ENCODE measurements at regions not wholly inside any gene's neighbourhood (a gene's known extent, or its start where the extent isn't known, plus 50 kb on each side); places are given as distances from the start of the nearest gene placed in this dataset.
"Not testable (repeated sequence)": the region's sequence is repeated elsewhere in the genome, so short reads cannot be mapped to it uniquely, and the experiment has no call there.

DNA sequence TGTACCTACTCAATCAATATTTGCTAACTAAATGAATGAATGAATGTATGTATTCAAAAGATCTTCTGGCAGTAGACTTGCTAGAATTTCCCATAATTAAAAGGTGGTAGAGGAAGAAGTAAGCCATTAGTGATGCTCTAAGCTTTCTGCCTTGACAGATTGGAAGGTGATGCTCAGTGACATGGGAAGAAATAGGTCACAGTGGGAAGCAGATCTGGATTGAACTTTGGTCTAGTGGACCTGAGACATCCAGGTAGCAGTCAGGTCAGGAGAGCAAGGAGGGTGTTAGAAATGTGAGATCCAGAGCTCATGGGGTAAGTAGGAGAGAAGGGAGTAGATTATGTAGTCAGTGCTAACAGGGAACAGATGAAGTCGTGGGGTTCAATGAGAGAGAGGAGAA is 106.4 kb downstream of the SNX5 start:
- no peak overlapping the region for H3K27ac ChIP-seq (replicated peaks; ENCODE audit: low read length)
- no peak overlapping the region for H3K4me3 ChIP-seq (ENCODE audit: low read length in 2 of 2)
- H3K23ac ChIP-seq (ENCODE audit: low read depth, low read length, poor library complexity) = no peak overlapping the region
- H3K18ac ChIP-seq (ENCODE audit: low read length) = no peak overlapping the region
- H2AFZ ChIP-seq (ENCODE audit: low read length) = no peak overlapping the region
- no peak overlapping the region for H2BK120ac ChIP-seq (ENCODE audit: low read depth, low read length)
- H3K9ac ChIP-seq (ENCODE audit: low read depth, low read length, poor library complexity) = no peak overlapping the region
- no CpG with 5 or more reads among the region's 1 CpG for WGBS, 2 donors (ENCODE audit: extremely low coverage in 2 of 2, insufficient read length in 2 of 2, insufficient replicate concordance in 1 of 2)
- H3K4ac ChIP-seq (ENCODE audit: low read length) = no peak overlapping the region
- H3K9me3 ChIP-seq (replicated peaks in 1 of 2; ENCODE audit: control insufficient read depth in 2 of 2, insufficient read depth in 1 of 2, low read depth in 1 of 2, low read length in 2 of 2) = no peaks in the 10 kb centered on the region
- no peak overlapping the region for H4K8ac ChIP-seq (ENCODE audit: low read depth, low read length)
- no peak overlapping the region for H4K91ac ChIP-seq (ENCODE audit: low read depth, low read length, poor library complexity)
- no peaks in the 10 kb centered on the region for H3K36me3 ChIP-seq (replicated peaks in 1 of 2; ENCODE audit: control insufficient read depth in 2 of 2, insufficient read depth in 2 of 2, low read length in 2 of 2)
- H2AK5ac ChIP-seq (ENCODE audit: low read depth, low read length) = no peak overlapping the region
- H2BK15ac ChIP-seq (ENCODE audit: low read length) = no peak overlapping the region
- H3K14ac ChIP-seq (ENCODE audit: low read length) = no peak overlapping the region
- H2BK5ac ChIP-seq (ENCODE audit: low read length) = no peak overlapping the region
- no peaks in the 10 kb centered on the region for H3K79me1 ChIP-seq (ENCODE audit: low read depth, low read length)
- H3K4me2 ChIP-seq (ENCODE audit: insufficient read depth, low read length, poor library complexity, severe bottlenecking) = no peak overlapping the region
- DNase-seq (ENCODE audit: low spot score) = no peak
- H3K27me3 ChIP-seq (ENCODE audit: control insufficient read depth in 3 of 3, insufficient read depth in 3 of 3, low read depth in 1 of 3, low read length in 3 of 3) = peaks cover 0 to 48% (median 0%) of the 10 kb centered on the region in 3 experiments
- no peak overlapping the region for H2BK12ac ChIP-seq (ENCODE audit: low read length)
- H3K4me1 ChIP-seq (ENCODE audit: control insufficient read depth in 2 of 2, insufficient read depth in 1 of 2, low read depth in 1 of 2, low read length in 2 of 2) = no peaks in the 10 kb centered on the region

DNA sequence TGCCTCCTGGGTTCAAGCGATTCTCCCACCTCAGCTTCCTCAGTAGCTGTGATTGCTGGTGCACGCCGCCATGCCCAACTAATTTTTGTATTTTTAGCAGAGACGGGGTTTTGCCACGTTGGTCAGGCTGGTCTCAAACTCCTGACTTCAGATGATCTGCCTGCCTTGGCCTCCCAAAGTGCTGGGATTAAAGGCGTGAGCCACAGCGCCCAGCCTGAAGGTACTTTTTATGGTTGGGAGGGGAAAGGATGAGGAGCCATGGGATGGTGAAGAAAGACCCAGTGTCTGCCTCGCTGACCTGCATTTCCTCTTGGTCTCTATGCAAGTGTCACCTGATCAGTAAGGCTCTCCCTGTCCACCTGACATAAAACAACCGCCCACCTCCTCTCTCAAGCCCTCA is 107.0 kb downstream of the SNX5 start:
- H3K9me3 ChIP-seq (replicated peaks in 1 of 2; ENCODE audit: control insufficient read depth in 2 of 2, insufficient read depth in 1 of 2, low read depth in 1 of 2, low read length in 2 of 2); H3K14ac ChIP-seq (ENCODE audit: low read length); H3K18ac ChIP-seq (ENCODE audit: low read length); H2BK12ac ChIP-seq (ENCODE audit: low read length); H4K91ac ChIP-seq (ENCODE audit: low read depth, low read length, poor library complexity); H3K27ac ChIP-seq (replicated peaks; ENCODE audit: low read length); H3K23ac ChIP-seq (ENCODE audit: low read depth, low read length, poor library complexity); H2BK15ac ChIP-seq (ENCODE audit: low read length); H3K4me2 ChIP-seq (ENCODE audit: insufficient read depth, low read length, poor library complexity, severe bottlenecking); H3K79me1 ChIP-seq (ENCODE audit: low read depth, low read length); H3K4me1 ChIP-seq (ENCODE audit: control insufficient read depth in 2 of 2, insufficient read depth in 1 of 2, low read depth in 1 of 2, low read length in 2 of 2); H3K36me3 ChIP-seq (replicated peaks in 1 of 2; ENCODE audit: control insufficient read depth in 2 of 2, insufficient read depth in 2 of 2, low read length in 2 of 2); H2BK120ac ChIP-seq (ENCODE audit: low read depth, low read length); H2AK5ac ChIP-seq (ENCODE audit: low read depth, low read length); H2BK5ac ChIP-seq (ENCODE audit: low read length); H4K8ac ChIP-seq (ENCODE audit: low read depth, low read length); DNase-seq (ENCODE audit: low spot score); H3K4me3 ChIP-seq (ENCODE audit: low read length in 2 of 2); H3K9ac ChIP-seq (ENCODE audit: low read depth, low read length, poor library complexity); H3K4ac ChIP-seq (ENCODE audit: low read length); H2AFZ ChIP-seq (ENCODE audit: low read length): not testable (repeated sequence)
- peaks cover 0 to 48% (median 0%) of the 10 kb centered on the region in 3 experiments for H3K27me3 ChIP-seq (ENCODE audit: control insufficient read depth in 3 of 3, insufficient read depth in 3 of 3, low read depth in 1 of 3, low read length in 3 of 3)
- no CpG with 5 or more reads among the region's 9 CpGs for WGBS, 2 donors (ENCODE audit: extremely low coverage in 2 of 2, insufficient read length in 2 of 2, insufficient replicate concordance in 1 of 2)

- Histone ChIP-seq H3K27me3 (ENCODE audit: control insufficient read depth in 3 of 3, insufficient read depth in 3 of 3, low read depth in 1 of 3, low read length in 3 of 3) (peaks cover 0 to 48% (median 0%) of the 10 kb centered on the region in 3 experiments), H2BK5ac (ENCODE audit: low read length) (no peak overlapping the region), H4K8ac (ENCODE audit: low read depth, low read length) (no peak overlapping the region), H3K4ac (ENCODE audit: low read length) (no peak overlapping the region), H3K9ac (ENCODE audit: low read depth, low read length, poor library complexity) (no peak overlapping the region), H2AK5ac (ENCODE audit: low read depth, low read length) (no peak overlapping the region), H2AFZ (ENCODE audit: low read length) (no peak overlapping the region), H4K91ac (ENCODE audit: low read depth, low read length, poor library complexity) (no peak overlapping the region), H2BK12ac (ENCODE audit: low read length) (no peak overlapping the region), H3K9me3 (replicated peaks in 1 of 2; ENCODE audit: control insufficient read depth in 2 of 2, insufficient read depth in 1 of 2, low read depth in 1 of 2, low read length in 2 of 2) (no peaks in the 10 kb centered on the region), H3K36me3 (replicated peaks in 1 of 2; ENCODE audit: control insufficient read depth in 2 of 2, insufficient read depth in 2 of 2, low read length in 2 of 2) (no peaks in the 10 kb centered on the region), H3K23ac (ENCODE audit: low read depth, low read length, poor library complexity) (no peak overlapping the region), H3K18ac (ENCODE audit: low read length) (no peak overlapping the region), H3K4me2 (ENCODE audit: insufficient read depth, low read length, poor library complexity, severe bottlenecking) (no peak overlapping the region), H2BK120ac (ENCODE audit: low read depth, low read length) (no peak overlapping the region), H2BK15ac (ENCODE audit: low read length) (no peak overlapping the region), H3K27ac (replicated peaks; ENCODE audit: low read length) (no peak overlapping the region), H3K79me1 (ENCODE audit: low read depth, low read length) (no peaks in the 10 kb centered on the region), H3K4me3 (ENCODE audit: low read length in 2 of 2) (no peak overlapping the region), H3K14ac (ENCODE audit: low read length) (no peak overlapping the region), H3K4me1 (ENCODE audit: control insufficient read depth in 2 of 2, insufficient read depth in 1 of 2, low read depth in 1 of 2, low read length in 2 of 2) (no peaks in the 10 kb centered on the region)
- DNase-seq (ENCODE audit: low spot score) = no peak
- no CpG with 5 or more reads among the region's 15 CpGs for WGBS, 2 donors (ENCODE audit: extremely low coverage in 2 of 2, insufficient read length in 2 of 2, insufficient replicate concordance in 1 of 2)
These were observed 108.0 kb downstream of the SNX5 start for GRCh38 chr20:17860301-17861197.

DNA sequence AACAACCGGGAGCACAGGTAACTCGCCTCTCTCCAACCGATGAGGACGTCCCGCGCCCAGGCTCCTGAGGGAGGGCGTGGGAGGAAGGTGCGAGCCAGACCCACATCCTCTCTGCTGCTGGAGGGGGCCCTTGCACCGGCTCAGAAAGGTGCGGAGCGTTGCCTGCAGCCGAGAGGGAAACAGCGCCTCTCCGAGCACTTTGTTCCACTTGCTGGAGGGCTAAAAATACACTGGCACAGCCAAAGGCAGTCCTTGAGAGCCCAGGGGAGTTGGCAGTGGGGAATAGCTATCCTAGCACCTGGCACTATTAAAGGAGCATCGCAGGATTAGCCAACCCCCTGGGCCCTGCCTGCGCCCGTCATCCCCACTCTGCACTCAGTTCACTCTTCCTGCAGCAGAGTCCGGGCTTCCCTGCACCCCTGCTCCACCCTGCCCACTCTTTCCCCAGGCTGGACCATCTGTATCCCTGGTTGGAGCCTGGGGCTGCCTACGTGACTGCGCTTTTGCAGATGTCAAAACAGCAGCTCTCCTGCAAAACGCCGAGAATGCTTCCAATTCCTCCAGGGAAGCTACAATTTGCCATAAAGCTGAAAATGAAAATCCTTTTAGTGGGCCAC is 108.9 kb downstream of the SNX5 start:
- H3K4me3 ChIP-seq (ENCODE audit: low read length in 2 of 2) = no peak overlapping the region
- no peaks in the 10 kb centered on the region for H3K36me3 ChIP-seq (replicated peaks in 1 of 2; ENCODE audit: control insufficient read depth in 2 of 2, insufficient read depth in 2 of 2, low read length in 2 of 2)
- peak overlapping the region; percentile 3 for H2BK5ac ChIP-seq (ENCODE audit: low read length)
- H3K4ac ChIP-seq (ENCODE audit: low read length) = no peak overlapping the region
- no CpG with 5 or more reads among the region's 22 CpGs for WGBS, 2 donors (ENCODE audit: extremely low coverage in 2 of 2, insufficient read length in 2 of 2, insufficient replicate concordance in 1 of 2)
- no peaks in the 10 kb centered on the region for H3K4me1 ChIP-seq (ENCODE audit: control insufficient read depth in 2 of 2, insufficient read depth in 1 of 2, low read depth in 1 of 2, low read length in 2 of 2)
- no peaks in the 10 kb centered on the region for H3K79me1 ChIP-seq (ENCODE audit: low read depth, low read length)
- DNase-seq (ENCODE audit: low spot score) = no peak
- peak overlapping the region; percentile 77 for H3K18ac ChIP-seq (ENCODE audit: low read length)
- no peak overlapping the region for H2BK15ac ChIP-seq (ENCODE audit: low read length)
- H3K9ac ChIP-seq (ENCODE audit: low read depth, low read length, poor library complexity) = peak overlapping the region; percentile 68
- peak overlapping the region; percentile 63 for H3K14ac ChIP-seq (ENCODE audit: low read length)
- H2AFZ ChIP-seq (ENCODE audit: low read length) = no peak overlapping the region
- H3K4me2 ChIP-seq (ENCODE audit: insufficient read depth, low read length, poor library complexity, severe bottlenecking) = no peak overlapping the region
- peaks cover 0 to 44% (median 0%) of the 10 kb centered on the region in 3 experiments for H3K27me3 ChIP-seq (ENCODE audit: control insufficient read depth in 3 of 3, insufficient read depth in 3 of 3, low read depth in 1 of 3, low read length in 3 of 3)
- no peak overlapping the region for H4K8ac ChIP-seq (ENCODE audit: low read depth, low read length)
- H2BK12ac ChIP-seq (ENCODE audit: low read length) = no peak overlapping the region
- H3K9me3 ChIP-seq (replicated peaks in 1 of 2; ENCODE audit: control insufficient read depth in 2 of 2, insufficient read depth in 1 of 2, low read depth in 1 of 2, low read length in 2 of 2) = no peaks in the 10 kb centered on the region
- H2AK5ac ChIP-seq (ENCODE audit: low read depth, low read length) = no peak overlapping the region
- peak overlapping the region; percentile 47 for H3K23ac ChIP-seq (ENCODE audit: low read depth, low read length, poor library complexity)
- no peak overlapping the region for H4K91ac ChIP-seq (ENCODE audit: low read depth, low read length, poor library complexity)
- H3K27ac ChIP-seq (replicated peaks; ENCODE audit: low read length) = no peak overlapping the region
- no peak overlapping the region for H2BK120ac ChIP-seq (ENCODE audit: low read depth, low read length)

All from neuronal stem cell (in vitro differentiated cells).